H1 (cell line): ENCODE measurements at regions not wholly inside any gene's neighbourhood (a gene's known extent, or its start where the extent isn't known, plus 50 kb on each side); places are given as distances from the start of the nearest gene placed in this dataset.

Experiments used
- BACH1 ChIP-seq: IDR thresholded peaks from 2 replicates; pipeline ENCODE4 v1.6.1; 2012; ENCODE audit warnings: low read length, improper control_type of control experiment
- BCL11A ChIP-seq, 2 experiments: IDR thresholded peaks; one replicate each; pipeline ENCODE4 v1.6.1; 2011; ENCODE audit warnings: low read depth in 2 of 2, low read length in 2 of 2, mild to moderate bottlenecking in 2 of 2
- CHD2 ChIP-seq: IDR thresholded peaks from 2 replicates; pipeline ENCODE4 v1.6.1; 2012; ENCODE audit warnings: low read length, improper control_type of control experiment
- EGR1 ChIP-seq: IDR thresholded peaks from 2 replicates; pipeline ENCODE4 v1.6.1; 2011; ENCODE audit warnings: low read depth, low read length, borderline replicate concordance
- EP300 ChIP-seq, 2 experiments: IDR thresholded peaks; 1 replicate in 1 of 2; 2 replicates in 1 of 2; pipeline ENCODE4 v1.6.1; 2011 to 2012; ENCODE audit warnings: low read depth in 2 of 2, low read length in 2 of 2, mild to moderate bottlenecking in 2 of 2, borderline replicate concordance in 1 of 2, inconsistent platforms in 1 of 2, moderate library complexity in 1 of 2
- HDAC6 ChIP-seq: IDR thresholded peaks from one replicate; pipeline ENCODE4 v1.7.1; 2012; ENCODE audit warnings: low read depth, mild to moderate bottlenecking, inconsistent platforms, low read length, moderate library complexity
- JUN ChIP-seq: IDR thresholded peaks from 2 replicates; pipeline ENCODE4 v1.6.1; 2011; ENCODE audit warnings: low read depth, mild to moderate bottlenecking, improper control_type of control experiment, low read length
- POLR2A ChIP-seq, 2 experiments: IDR thresholded peaks; 1 replicate in 1 of 2; 2 replicates in 1 of 2; pipeline ENCODE4 v1.6.1; 2011; ENCODE audit warnings: low read depth in 2 of 2, low read length in 2 of 2, mild to moderate bottlenecking in 2 of 2; ENCODE audit errors: control extremely low read depth in 1 of 2
- POLR2AphosphoS5 ChIP-seq: IDR thresholded peaks from 2 replicates; pipeline ENCODE4 v1.6.1; 2011; ENCODE audit warnings: low read depth, low read length
- RAD21 ChIP-seq, 2 experiments: IDR thresholded peaks in 1 of 2; conservative IDR thresholded peaks in 1 of 2; 2 replicates each; pipeline ENCODE4 v1.6.1; 2011; ENCODE audit warnings: low read depth in 2 of 2, low read length in 2 of 2, improper control_type of control experiment in 1 of 2, inconsistent platforms in 1 of 2, mild to moderate bottlenecking in 1 of 2, moderate library complexity in 1 of 2
- TF ChIP-seq, protein P1 (sequence below), 3 experiments: IDR thresholded peaks; 1 replicate in 2 of 3; 2 replicates in 1 of 3; pipeline versions ENCODE4 v1.5.1 to v1.6.1; 2011; ENCODE audit warnings: low read length in 3 of 3, mild to moderate bottlenecking in 3 of 3, inconsistent platforms in 2 of 3, low read depth in 1 of 3, moderate library complexity in 1 of 3; ENCODE audit not compliant: insufficient read depth in 1 of 3; ENCODE audit errors: control extremely low read depth in 1 of 3

DNA sequence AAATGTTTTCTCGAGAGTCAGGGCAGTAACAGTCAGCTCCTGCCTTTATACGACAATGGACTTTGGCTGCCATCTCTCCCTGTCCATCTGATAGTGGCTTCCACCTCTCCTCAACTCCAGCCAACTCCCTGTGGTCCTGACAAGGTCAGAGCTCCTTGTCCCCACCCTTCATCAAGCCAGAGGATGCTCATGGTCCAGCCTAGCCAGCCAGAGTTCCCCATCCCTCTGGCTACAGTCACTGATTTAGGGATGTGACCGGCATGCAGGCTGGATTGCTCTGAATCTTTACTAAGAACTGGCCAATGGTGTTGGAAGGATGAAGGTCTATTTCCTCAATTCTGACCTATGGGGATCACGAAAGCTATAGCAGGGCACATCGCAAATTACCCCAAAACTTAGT is 156.1 kb downstream of the OR4M2 start:
- TF ChIP-seq EGR1 (no peak), POLR2A (IDR thresholded peaks at IDR 0.05; ENCODE audit: control extremely low read depth in 1 of 2, low read depth in 2 of 2, low read length in 2 of 2) (no peak), RAD21 (IDR thresholded peaks at IDR 0.05 in 1 of 2, conservative IDR thresholded peaks at IDR 0.05 in 1 of 2; ENCODE audit: low read depth in 2 of 2, low read length in 2 of 2) (no peak), HDAC6 (no peak), CHD2 (no peak), JUN (no peak), EP300 (IDR thresholded peaks at IDR 0.05; ENCODE audit: borderline replicate concordance in 1 of 2, low read depth in 2 of 2, low read length in 2 of 2) (no peak), BCL11A (IDR thresholded peaks at IDR 0.05; ENCODE audit: low read depth in 2 of 2, low read length in 2 of 2) (no peak), POLR2AphosphoS5 (no peak), BACH1 (no peak)
- TF ChIP-seq, protein P1, sequence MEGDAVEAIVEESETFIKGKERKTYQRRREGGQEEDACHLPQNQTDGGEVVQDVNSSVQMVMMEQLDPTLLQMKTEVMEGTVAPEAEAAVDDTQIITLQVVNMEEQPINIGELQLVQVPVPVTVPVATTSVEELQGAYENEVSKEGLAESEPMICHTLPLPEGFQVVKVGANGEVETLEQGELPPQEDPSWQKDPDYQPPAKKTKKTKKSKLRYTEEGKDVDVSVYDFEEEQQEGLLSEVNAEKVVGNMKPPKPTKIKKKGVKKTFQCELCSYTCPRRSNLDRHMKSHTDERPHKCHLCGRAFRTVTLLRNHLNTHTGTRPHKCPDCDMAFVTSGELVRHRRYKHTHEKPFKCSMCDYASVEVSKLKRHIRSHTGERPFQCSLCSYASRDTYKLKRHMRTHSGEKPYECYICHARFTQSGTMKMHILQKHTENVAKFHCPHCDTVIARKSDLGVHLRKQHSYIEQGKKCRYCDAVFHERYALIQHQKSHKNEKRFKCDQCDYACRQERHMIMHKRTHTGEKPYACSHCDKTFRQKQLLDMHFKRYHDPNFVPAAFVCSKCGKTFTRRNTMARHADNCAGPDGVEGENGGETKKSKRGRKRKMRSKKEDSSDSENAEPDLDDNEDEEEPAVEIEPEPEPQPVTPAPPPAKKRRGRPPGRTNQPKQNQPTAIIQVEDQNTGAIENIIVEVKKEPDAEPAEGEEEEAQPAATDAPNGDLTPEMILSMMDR (IDR thresholded peaks at IDR 0.05; ENCODE audit: control extremely low read depth in 1 of 3, insufficient read depth in 1 of 3, low read depth in 1 of 3, low read length in 3 of 3) = no peak
